ENCODE measurements at regions not wholly inside any gene's neighbourhood (a gene's known extent, or its start where the extent isn't known, plus 50 kb on each side); places are given as distances from the start of the nearest gene placed in this dataset.

DNA sequence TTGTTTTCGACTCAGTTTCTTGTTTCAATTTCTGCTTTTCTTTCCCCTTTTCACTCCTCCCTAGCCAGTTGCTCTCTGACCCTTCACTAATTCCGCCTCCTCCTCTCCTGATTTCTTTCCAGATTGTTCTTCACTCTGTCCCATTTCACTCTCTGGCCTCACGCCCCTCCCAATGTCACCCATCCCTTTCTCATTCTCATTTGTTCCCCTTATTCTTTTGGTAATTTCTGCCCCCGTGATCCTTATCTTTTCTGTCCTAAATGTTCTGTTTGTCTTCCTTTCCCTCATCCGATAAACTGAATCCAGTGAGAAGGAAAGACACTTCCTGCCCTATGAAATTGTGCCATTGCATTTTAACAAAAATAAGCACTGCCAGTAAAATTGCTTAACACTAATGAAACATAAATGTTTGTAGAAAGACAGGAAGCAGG, 94.5 kb upstream of the RASGEF1B start:
- no peaks in the 10 kb centered on the region for H3K27me3 Mint-ChIP-seq (ENCODE audit: insufficient read depth, low read depth)
- no peaks in the 10 kb centered on the region for H3K36me3 Mint-ChIP-seq
- H3K79me2 ChIP-seq (ENCODE audit: low read depth): no peaks in the 10 kb centered on the region
- H2AFZ ChIP-seq (replicated peaks): peak overlapping the region; percentile 3
- peaks cover 11% of the 10 kb centered on the region for H3K4me1 ChIP-seq
- no peaks in the 10 kb centered on the region for H3K9me3 Mint-ChIP-seq
- no peak overlapping the region for H3K9ac ChIP-seq
- no peaks in the 10 kb centered on the region for H3K27me3 ChIP-seq
- no peaks in the 10 kb centered on the region for H3F3A ChIP-seq (ENCODE audit: low read depth)
- no peaks in the 10 kb centered on the region for H3K9me3 ChIP-seq (ENCODE audit: low read depth)
- peak overlapping the region; percentile 25 for H3K4me2 ChIP-seq
- H3K27ac Mint-ChIP-seq: no peak overlapping the region
- no peak overlapping the region for H3K4me3 ChIP-seq
- no peak for DNase-seq (ENCODE audit: low spot score)
- no peaks in the 10 kb centered on the region for H4K20me1 ChIP-seq (ENCODE audit: low read depth)
- no peak overlapping the region for H3K27ac ChIP-seq
- H3K36me3 ChIP-seq: no peaks in the 10 kb centered on the region
- H3K4me3 Mint-ChIP-seq: no peak overlapping the region
- peaks cover 11% of the 10 kb centered on the region for H3K4me1 Mint-ChIP-seq
- TF ChIP-seq EZH2phosphoT487 (IDR thresholded peaks at IDR 0.05) (no peak), EZH2 (IDR thresholded peaks at IDR 0.05) (no peak)
- TF ChIP-seq, protein P1, sequence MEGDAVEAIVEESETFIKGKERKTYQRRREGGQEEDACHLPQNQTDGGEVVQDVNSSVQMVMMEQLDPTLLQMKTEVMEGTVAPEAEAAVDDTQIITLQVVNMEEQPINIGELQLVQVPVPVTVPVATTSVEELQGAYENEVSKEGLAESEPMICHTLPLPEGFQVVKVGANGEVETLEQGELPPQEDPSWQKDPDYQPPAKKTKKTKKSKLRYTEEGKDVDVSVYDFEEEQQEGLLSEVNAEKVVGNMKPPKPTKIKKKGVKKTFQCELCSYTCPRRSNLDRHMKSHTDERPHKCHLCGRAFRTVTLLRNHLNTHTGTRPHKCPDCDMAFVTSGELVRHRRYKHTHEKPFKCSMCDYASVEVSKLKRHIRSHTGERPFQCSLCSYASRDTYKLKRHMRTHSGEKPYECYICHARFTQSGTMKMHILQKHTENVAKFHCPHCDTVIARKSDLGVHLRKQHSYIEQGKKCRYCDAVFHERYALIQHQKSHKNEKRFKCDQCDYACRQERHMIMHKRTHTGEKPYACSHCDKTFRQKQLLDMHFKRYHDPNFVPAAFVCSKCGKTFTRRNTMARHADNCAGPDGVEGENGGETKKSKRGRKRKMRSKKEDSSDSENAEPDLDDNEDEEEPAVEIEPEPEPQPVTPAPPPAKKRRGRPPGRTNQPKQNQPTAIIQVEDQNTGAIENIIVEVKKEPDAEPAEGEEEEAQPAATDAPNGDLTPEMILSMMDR (IDR thresholded peaks at IDR 0.05): no peak

DNA sequence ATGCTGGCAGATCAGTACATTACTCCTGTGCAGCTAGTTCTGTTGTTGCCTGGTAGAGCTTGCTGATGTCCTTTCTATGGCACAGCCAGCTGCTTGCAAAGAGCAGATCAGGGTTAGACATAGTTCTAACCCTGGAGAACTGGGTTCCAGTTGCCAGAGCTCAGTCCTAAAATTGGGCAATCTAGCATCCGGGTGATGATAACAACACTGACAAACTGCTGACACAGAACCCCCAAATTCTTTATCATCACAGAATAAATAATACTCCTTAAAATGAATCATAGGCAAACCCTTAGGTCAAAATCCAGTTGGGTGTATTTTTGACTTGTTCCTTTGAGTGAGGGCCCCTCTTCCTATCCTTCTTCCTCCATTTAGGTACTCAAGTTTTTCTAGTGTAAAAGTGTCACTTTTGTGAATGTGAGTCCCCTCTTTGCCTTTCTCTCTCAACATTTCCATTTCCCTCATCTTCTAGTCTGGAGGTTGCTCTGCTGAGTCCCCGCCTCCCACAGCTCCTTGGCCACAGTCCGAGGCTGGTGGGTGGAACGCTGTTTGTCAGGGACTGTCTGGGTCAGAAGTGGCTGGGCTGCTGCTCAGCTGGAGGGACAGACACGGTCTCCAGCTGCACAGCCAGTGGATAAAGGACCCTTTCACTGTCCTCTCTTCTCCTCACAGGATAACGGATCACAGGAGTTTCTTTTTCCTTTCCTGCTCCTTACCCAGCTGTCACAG, 93.6 kb upstream of the RASGEF1B start:
- H3K4me2 ChIP-seq: peak overlapping the region; percentile 25
- H3K79me2 ChIP-seq (ENCODE audit: low read depth): no peaks in the 10 kb centered on the region
- H3K9me3 ChIP-seq (ENCODE audit: low read depth): no peaks in the 10 kb centered on the region
- H3K4me3 ChIP-seq: no peak overlapping the region
- no peaks in the 10 kb centered on the region for H3K36me3 ChIP-seq
- no peak overlapping the region for H3K9ac ChIP-seq
- H3F3A ChIP-seq (ENCODE audit: low read depth): no peaks in the 10 kb centered on the region
- H3K27me3 ChIP-seq: no peaks in the 10 kb centered on the region
- no peaks in the 10 kb centered on the region for H3K36me3 Mint-ChIP-seq
- no peak overlapping the region for H3K27ac Mint-ChIP-seq
- peak overlapping the region; percentile 3 for H2AFZ ChIP-seq (replicated peaks)
- H3K4me3 Mint-ChIP-seq: no peak overlapping the region
- peak overlapping the region; percentile 11 for H3K27ac ChIP-seq
- no peaks in the 10 kb centered on the region for H4K20me1 ChIP-seq (ENCODE audit: low read depth)
- TF ChIP-seq EZH2 (IDR thresholded peaks at IDR 0.05): no peak
- no peak for TF ChIP-seq EZH2phosphoT487 (IDR thresholded peaks at IDR 0.05)
- TF ChIP-seq, protein P1 (IDR thresholded peaks at IDR 0.05): no peak
- H3K4me1 ChIP-seq: peaks cover 11% of the 10 kb centered on the region
- no peaks in the 10 kb centered on the region for H3K9me3 Mint-ChIP-seq
- H3K4me1 Mint-ChIP-seq: peaks cover 11% of the 10 kb centered on the region
- no peaks in the 10 kb centered on the region for H3K27me3 Mint-ChIP-seq (ENCODE audit: insufficient read depth, low read depth)
- DNase-seq (ENCODE audit: low spot score): peak; percentile 34

DNA sequence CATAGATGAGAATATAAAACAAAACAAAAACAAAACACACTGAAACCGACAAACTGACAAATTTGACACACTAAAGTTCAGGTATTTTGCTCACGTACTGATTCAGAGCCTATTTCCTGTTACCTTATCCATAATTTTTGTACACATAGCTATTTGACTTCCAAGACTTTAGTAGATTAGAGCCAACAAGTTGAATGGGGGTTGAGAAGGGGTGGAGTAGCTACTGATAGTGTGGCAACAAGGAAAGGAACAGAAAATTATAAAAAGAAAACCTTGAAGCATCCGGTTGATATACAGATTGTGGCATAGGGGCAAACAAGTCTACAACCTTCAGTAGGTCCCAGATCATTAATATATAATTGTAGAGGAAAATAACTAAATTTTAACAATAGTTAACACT, 92.3 kb upstream of the RASGEF1B start:
- no peak for DNase-seq (ENCODE audit: low spot score)
- Mint-ChIP-seq H3K36me3 (no peaks in the 10 kb centered on the region), H3K4me1 (peaks cover 11% of the 10 kb centered on the region), H3K4me3 (no peak overlapping the region), H3K27ac (no peak overlapping the region), H3K27me3 (ENCODE audit: insufficient read depth, low read depth) (no peaks in the 10 kb centered on the region), H3K9me3 (no peaks in the 10 kb centered on the region)
- Histone ChIP-seq H3K79me2 (ENCODE audit: low read depth) (no peaks in the 10 kb centered on the region), H3K27me3 (no peaks in the 10 kb centered on the region), H3K4me1 (peaks cover 11% of the 10 kb centered on the region), H3K4me2 (no peak overlapping the region), H2AFZ (replicated peaks) (peak overlapping the region; percentile 44), H4K20me1 (ENCODE audit: low read depth) (no peaks in the 10 kb centered on the region), H3K4me3 (no peak overlapping the region), H3F3A (ENCODE audit: low read depth) (no peaks in the 10 kb centered on the region), H3K27ac (no peak overlapping the region), H3K9me3 (ENCODE audit: low read depth) (no peaks in the 10 kb centered on the region), H3K9ac (no peak overlapping the region), H3K36me3 (no peaks in the 10 kb centered on the region)
- TF ChIP-seq, protein P1 (IDR thresholded peaks at IDR 0.05): no peak
- TF ChIP-seq EZH2 (IDR thresholded peaks at IDR 0.05) (no peak), EZH2phosphoT487 (IDR thresholded peaks at IDR 0.05) (no peak)

Data from neural progenitor cell (in vitro differentiated cells).